H9 (cell line): ENCODE measurements at regions not wholly inside any gene's neighbourhood (a gene's known extent, or its start where the extent isn't known, plus 50 kb on each side); places are given as distances from the start of the nearest gene placed in this dataset.
"Not testable (repeated sequence)": the region's sequence is repeated elsewhere in the genome, so short reads cannot be mapped to it uniquely, and the experiment has no call there.

ENCODE experiments used
- DNase-seq: peaks from one replicate; pipeline ENCODE4 v3.0.0-alpha.2; 2017
- H2AFZ ChIP-seq: one replicate; pipeline ENCODE4 v1.6.1; 2013; ENCODE audit warnings: mild to moderate bottlenecking, low read length, control low read depth, moderate library complexity
- H2AK5ac ChIP-seq: 2 replicates; pipeline ENCODE4 v1.6.1; 2013; ENCODE audit warnings: low read length, control low read depth, mixed read lengths; ENCODE audit not compliant: insufficient read length
- H2BK120ac ChIP-seq: one replicate; pipeline ENCODE4 v1.6.1; 2013; ENCODE audit warnings: low read depth, mild to moderate bottlenecking, low read length, control low read depth, inconsistent platforms; ENCODE audit not compliant: poor library complexity, severe bottlenecking
- H2BK12ac ChIP-seq: 2 replicates; pipeline ENCODE4 v1.6.1; 2013; ENCODE audit warnings: low read length, control low read depth, mixed read lengths, low read depth; ENCODE audit not compliant: insufficient read length
- H2BK15ac ChIP-seq: 2 replicates; pipeline ENCODE4 v1.6.1; 2013; ENCODE audit warnings: low read depth, low read length, control low read depth
- H2BK20ac ChIP-seq: one replicate; pipeline ENCODE4 v1.6.1; 2013; ENCODE audit warnings: low read depth, mild to moderate bottlenecking, low read length, control low read depth, inconsistent platforms; ENCODE audit not compliant: poor library complexity, severe bottlenecking
- H2BK5ac ChIP-seq: 2 replicates; pipeline ENCODE4 v1.6.1; 2013; ENCODE audit warnings: low read length, control low read depth, mixed read lengths; ENCODE audit not compliant: insufficient read length
- H3K14ac ChIP-seq: 2 replicates; pipeline ENCODE4 v1.6.1; 2013; ENCODE audit warnings: low read length, control low read depth; ENCODE audit not compliant: insufficient read depth
- H3K18ac ChIP-seq: 2 replicates; pipeline ENCODE4 v1.6.1; 2013; ENCODE audit warnings: low read depth, mild to moderate bottlenecking, mixed read lengths, low read length, control low read depth; ENCODE audit not compliant: insufficient read length
- H3K23ac ChIP-seq: 2 replicates; pipeline ENCODE4 v1.6.1; 2013; ENCODE audit warnings: low read length, control low read depth, mixed read lengths, low read depth; ENCODE audit not compliant: insufficient read length
- H3K23me2 ChIP-seq: 2 replicates; pipeline ENCODE4 v1.6.1; 2013; ENCODE audit warnings: low read depth, mild to moderate bottlenecking, mixed read lengths, low read length, control low read depth; ENCODE audit not compliant: insufficient read length, poor library complexity, severe bottlenecking
- H3K27ac ChIP-seq: 2 replicates; pipeline ENCODE4 v1.5.1; 2013; ENCODE audit warnings: low read length, control low read depth, mixed read lengths, low read depth; ENCODE audit not compliant: insufficient read length
- H3K27me3 ChIP-seq: 2 replicates; pipeline ENCODE4 v1.6.1; 2013; ENCODE audit warnings: low read length, control low read depth, inconsistent platforms; ENCODE audit not compliant: insufficient read depth
- H3K4ac ChIP-seq: 2 replicates; pipeline ENCODE4 v1.6.1; 2013; ENCODE audit warnings: low read depth, mild to moderate bottlenecking, control low read depth, inconsistent platforms, low read length, moderate library complexity
- H3K4me1 ChIP-seq: 2 replicates; pipeline ENCODE4 v1.6.1; 2013; ENCODE audit warnings: low read length, control low read depth, inconsistent platforms; ENCODE audit not compliant: insufficient read depth
- H3K4me2 ChIP-seq: 2 replicates; pipeline ENCODE4 v1.6.1; 2013; ENCODE audit warnings: low read length, control low read depth, mixed read lengths; ENCODE audit not compliant: insufficient read length, insufficient read depth
- H3K56ac ChIP-seq: 2 replicates; pipeline ENCODE4 v1.6.1; 2013; ENCODE audit warnings: low read depth, mild to moderate bottlenecking, mixed read lengths, low read length, control low read depth; ENCODE audit not compliant: insufficient read length
- H3K79me1 ChIP-seq: 2 replicates; pipeline ENCODE4 v1.6.1; 2013; ENCODE audit warnings: low read depth, mild to moderate bottlenecking, moderate library complexity, low read length, control low read depth, inconsistent platforms; ENCODE audit not compliant: insufficient read depth, poor library complexity, severe bottlenecking
- H3K79me2 ChIP-seq: 2 replicates; pipeline ENCODE4 v1.6.1; 2013; ENCODE audit warnings: low read length, control low read depth, inconsistent platforms; ENCODE audit not compliant: insufficient read depth
- H3K9ac ChIP-seq: 2 replicates; pipeline ENCODE4 v1.6.1; 2013; ENCODE audit warnings: low read length, control low read depth, mixed read lengths; ENCODE audit not compliant: insufficient read length; ENCODE audit errors: extremely low read depth
- H3K9me3 ChIP-seq: one replicate; pipeline ENCODE4 v1.6.1; 2013; ENCODE audit warnings: low read depth, low read length, inconsistent platforms; ENCODE audit not compliant: control insufficient read depth
- H3T11ph ChIP-seq: one replicate; pipeline ENCODE4 v1.6.1; 2013; ENCODE audit warnings: mild to moderate bottlenecking, low read length, control low read depth, inconsistent platforms
- H4K20me1 ChIP-seq: one replicate; pipeline ENCODE4 v1.6.1; 2013; ENCODE audit not compliant: control insufficient read depth, insufficient read length, insufficient read depth
- H4K5ac ChIP-seq: 2 replicates; pipeline ENCODE4 v1.6.1; 2013; ENCODE audit warnings: low read depth, mild to moderate bottlenecking, mixed read lengths, low read length, control low read depth; ENCODE audit not compliant: insufficient read length
- H4K8ac ChIP-seq: replicated peaks from 2 replicates; pipeline ENCODE4 v1.6.1; 2013; ENCODE audit warnings: low read length, control low read depth, mixed read lengths, low read depth; ENCODE audit not compliant: insufficient read length
- H4K91ac ChIP-seq: 2 replicates; pipeline ENCODE4 v1.6.1; 2013; ENCODE audit warnings: low read depth, mild to moderate bottlenecking, moderate library complexity, mixed read lengths, low read length, control low read depth; ENCODE audit not compliant: insufficient read length
- H3K27ac Mint-ChIP-seq, 3 experiments: 2 replicates in 2 of 3; 3 replicates in 1 of 3; pipeline ENCODE4 v1.8.0; 2020 to 2021; ENCODE audit warnings: mixed read lengths in 3 of 3, mild to moderate bottlenecking in 1 of 3, moderate library complexity in 1 of 3
- H3K27me3 Mint-ChIP-seq: 2 replicates; pipeline ENCODE4 v1.8.0; 2021; ENCODE audit warnings: low read depth, mild to moderate bottlenecking, moderate library complexity, mixed read lengths
- H3K36me3 Mint-ChIP-seq, 3 experiments: 2 replicates in 2 of 3; 3 replicates in 1 of 3; pipeline ENCODE4 v1.8.0; 2020 to 2021; ENCODE audit warnings: low read depth in 3 of 3, mixed read lengths in 3 of 3; ENCODE audit not compliant: insufficient read depth in 1 of 3
- H3K4me1 Mint-ChIP-seq, 2 experiments: 2 replicates each; pipeline ENCODE4 v1.8.0; 2020; ENCODE audit warnings: mixed read lengths in 2 of 2
- H3K4me3 Mint-ChIP-seq, 2 experiments: 2 replicates in 1 of 2; 3 replicates in 1 of 2; pipeline ENCODE4 v1.8.0; 2020 to 2021; ENCODE audit warnings: mild to moderate bottlenecking in 2 of 2, mixed read lengths in 2 of 2, moderate library complexity in 1 of 2
- H3K9me3 Mint-ChIP-seq, 2 experiments: 2 replicates in 1 of 2; 3 replicates in 1 of 2; pipeline ENCODE4 v1.8.0; 2020; ENCODE audit warnings: mild to moderate bottlenecking in 2 of 2, mixed read lengths in 2 of 2, moderate library complexity in 1 of 2
- WGBS: extraction: QIAGEN DNeasy Blood & Tissue Kit; methylation state at CpG from one replicate; pipeline ENCODE4 v1.1.7; 2013; ENCODE audit warnings: missing lambda C conversion rate, low lambda C conversion rate, mixed read lengths; ENCODE audit not compliant: insufficient read length; ENCODE audit errors: extremely low coverage; 5-methylcytosine and 5-hydroxymethylcytosine counted together
- TF ChIP-seq, protein P1 (sequence below): fragments of 200-600 bp; sonication (generic); conservative IDR thresholded peaks from 3 replicates; pipeline ENCODE4 v1.8.0; 2021; ENCODE audit warnings: antibody characterized with exemption, mild to moderate bottlenecking

- no peak overlapping the region for H2BK12ac ChIP-seq
- H3K4ac ChIP-seq = no peak overlapping the region
- no peak overlapping the region for H3T11ph ChIP-seq
- H3K9me3 Mint-ChIP-seq = peaks cover under 1 to 2% of the 10 kb centered on the region in 2 experiments; a peak in 3 of 5 replicates
- H3K27ac Mint-ChIP-seq = no peak overlapping the region
- no peaks in the 10 kb centered on the region for H3K23me2 ChIP-seq
- no peak overlapping the region for H3K4me3 Mint-ChIP-seq
- no peak overlapping the region for H4K5ac ChIP-seq
- H4K20me1 ChIP-seq = no peaks in the 10 kb centered on the region
- no CpG with 5 or more reads among the region's 2 CpGs for WGBS
- H3K27ac ChIP-seq = no peak overlapping the region
- no peak overlapping the region for H2AFZ ChIP-seq
- H2BK15ac ChIP-seq = no peak overlapping the region
- H3K18ac ChIP-seq = no peak overlapping the region
- no peaks in the 10 kb centered on the region for H3K4me1 ChIP-seq
- no peak overlapping the region for H2BK20ac ChIP-seq
- H3K56ac ChIP-seq = no peak overlapping the region
- H2AK5ac ChIP-seq = no peak overlapping the region
- H3K27me3 Mint-ChIP-seq = no peaks in the 10 kb centered on the region
- no peak overlapping the region for H2BK120ac ChIP-seq
- no peaks in the 10 kb centered on the region; a peak in 1 of 4 replicates for H3K4me1 Mint-ChIP-seq
- H3K79me1 ChIP-seq = no peaks in the 10 kb centered on the region
- no peak overlapping the region for H3K14ac ChIP-seq
- H3K36me3 Mint-ChIP-seq = peaks cover 0 to 2% (median 0%) of the 10 kb centered on the region in 3 experiments; a peak in 1 of 7 replicates
- no peaks in the 10 kb centered on the region for H3K27me3 ChIP-seq
- no peak overlapping the region for H4K91ac ChIP-seq
- no peak for DNase-seq
- H3K9me3 ChIP-seq = no peaks in the 10 kb centered on the region
- no peak overlapping the region for H3K23ac ChIP-seq
- no peak overlapping the region for H4K8ac ChIP-seq
- H3K79me2 ChIP-seq = no peaks in the 10 kb centered on the region
- H3K4me2 ChIP-seq = no peak overlapping the region
- TF ChIP-seq, protein P1, sequence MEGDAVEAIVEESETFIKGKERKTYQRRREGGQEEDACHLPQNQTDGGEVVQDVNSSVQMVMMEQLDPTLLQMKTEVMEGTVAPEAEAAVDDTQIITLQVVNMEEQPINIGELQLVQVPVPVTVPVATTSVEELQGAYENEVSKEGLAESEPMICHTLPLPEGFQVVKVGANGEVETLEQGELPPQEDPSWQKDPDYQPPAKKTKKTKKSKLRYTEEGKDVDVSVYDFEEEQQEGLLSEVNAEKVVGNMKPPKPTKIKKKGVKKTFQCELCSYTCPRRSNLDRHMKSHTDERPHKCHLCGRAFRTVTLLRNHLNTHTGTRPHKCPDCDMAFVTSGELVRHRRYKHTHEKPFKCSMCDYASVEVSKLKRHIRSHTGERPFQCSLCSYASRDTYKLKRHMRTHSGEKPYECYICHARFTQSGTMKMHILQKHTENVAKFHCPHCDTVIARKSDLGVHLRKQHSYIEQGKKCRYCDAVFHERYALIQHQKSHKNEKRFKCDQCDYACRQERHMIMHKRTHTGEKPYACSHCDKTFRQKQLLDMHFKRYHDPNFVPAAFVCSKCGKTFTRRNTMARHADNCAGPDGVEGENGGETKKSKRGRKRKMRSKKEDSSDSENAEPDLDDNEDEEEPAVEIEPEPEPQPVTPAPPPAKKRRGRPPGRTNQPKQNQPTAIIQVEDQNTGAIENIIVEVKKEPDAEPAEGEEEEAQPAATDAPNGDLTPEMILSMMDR = no peak
- H2BK5ac ChIP-seq = no peak overlapping the region
- no peak overlapping the region for H3K9ac ChIP-seq
Observed at GRCh38 chr10:18830277-18830676, 171.0 kb downstream of the ARL5B start.

DNA sequence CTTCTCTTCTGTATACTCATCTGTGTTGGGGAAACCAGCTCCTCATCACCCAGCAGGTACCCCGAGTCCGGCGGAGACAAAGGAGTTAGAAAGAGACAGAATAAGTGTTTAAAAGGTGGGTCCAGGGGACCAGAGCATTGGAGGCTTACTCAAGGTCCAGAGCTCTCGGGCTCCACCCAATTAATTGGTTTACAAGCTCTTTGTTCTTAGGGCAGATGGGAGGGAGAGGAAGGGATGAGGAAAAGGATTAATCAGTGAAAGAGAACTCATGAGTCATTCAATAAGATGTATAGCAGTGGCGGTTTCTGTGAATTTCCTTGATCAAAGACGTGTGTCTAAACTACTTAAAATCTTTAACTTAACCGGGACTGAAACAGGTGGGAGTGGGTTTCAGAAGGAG lies 192.0 kb upstream of the MALRD1 start:
- H3K23ac ChIP-seq, H3K14ac ChIP-seq, H3K79me1 ChIP-seq, H2BK20ac ChIP-seq, H2AFZ ChIP-seq, H3K4ac ChIP-seq, H3K4me1 ChIP-seq, H3K9me3 ChIP-seq, H4K91ac ChIP-seq, H3K56ac ChIP-seq, H2AK5ac ChIP-seq, H3K79me2 ChIP-seq, H3K18ac ChIP-seq, H4K8ac ChIP-seq, H4K5ac ChIP-seq, H3K36me3 Mint-ChIP-seq, H2BK15ac ChIP-seq, H3K4me3 Mint-ChIP-seq, H2BK120ac ChIP-seq, H3K27me3 ChIP-seq, H2BK5ac ChIP-seq, H3T11ph ChIP-seq, H3K4me2 ChIP-seq, DNase-seq, H3K27ac ChIP-seq, H4K20me1 ChIP-seq, H2BK12ac ChIP-seq, H3K23me2 ChIP-seq, H3K9ac ChIP-seq, H3K27ac Mint-ChIP-seq, H3K9me3 Mint-ChIP-seq, H3K27me3 Mint-ChIP-seq: not testable (repeated sequence)
- H3K4me1 Mint-ChIP-seq = peaks cover 11 to 15% of the 10 kb centered on the region in 2 experiments
- no CpG with 5 or more reads among the region's 7 CpGs for WGBS
